COR-L47 (cell line): ENCODE measurements at regions not wholly inside any gene's neighbourhood (a gene's known extent, or its start where the extent isn't known, plus 50 kb on each side); places are given as distances from the start of the nearest gene placed in this dataset.
"Not testable (repeated sequence)": the region's sequence is repeated elsewhere in the genome, so short reads cannot be mapped to it uniquely, and the experiment has no call there.

ENCODE experiments used
- DNase-seq: peaks from one replicate; lab custom pipeline; 2025; lab: John Stamatoyannopoulos, UW

DNA sequence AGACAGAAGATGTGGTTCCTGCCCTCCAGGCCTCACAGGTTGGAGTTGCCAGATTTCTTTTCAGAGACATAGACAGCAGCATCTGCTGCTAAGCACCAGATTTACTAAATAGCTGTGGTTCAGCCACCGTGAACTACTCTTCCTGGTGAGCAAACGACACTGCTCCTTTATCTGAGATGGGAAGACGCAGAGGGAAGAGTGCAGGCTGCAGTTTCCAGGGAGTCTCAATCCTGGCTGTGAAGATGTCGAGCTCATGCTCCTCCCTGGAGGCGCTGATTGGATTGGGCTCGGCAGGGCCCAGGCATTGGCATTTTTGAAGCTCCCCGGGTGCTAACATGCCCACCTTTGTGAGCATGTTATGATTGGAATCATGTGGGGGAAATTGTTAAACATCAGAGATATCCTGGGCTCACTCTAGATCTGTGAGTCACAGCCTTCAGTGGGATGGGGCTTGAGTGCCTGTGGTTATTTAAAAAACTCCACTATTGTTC lies 314.8 kb downstream of the TSN start:
- DNase-seq: no peak

GRCh38 chr2:122072666-122073065 lies 317.2 kb downstream of the TSN start:
- DNase-seq: no peak

GRCh38 chr2:122074201-122074600 lies 318.8 kb downstream of the TSN start:
- no peak for DNase-seq

GRCh38 chr2:122075381-122075780 lies 319.9 kb downstream of the TSN start:
- DNase-seq: no peak

DNA sequence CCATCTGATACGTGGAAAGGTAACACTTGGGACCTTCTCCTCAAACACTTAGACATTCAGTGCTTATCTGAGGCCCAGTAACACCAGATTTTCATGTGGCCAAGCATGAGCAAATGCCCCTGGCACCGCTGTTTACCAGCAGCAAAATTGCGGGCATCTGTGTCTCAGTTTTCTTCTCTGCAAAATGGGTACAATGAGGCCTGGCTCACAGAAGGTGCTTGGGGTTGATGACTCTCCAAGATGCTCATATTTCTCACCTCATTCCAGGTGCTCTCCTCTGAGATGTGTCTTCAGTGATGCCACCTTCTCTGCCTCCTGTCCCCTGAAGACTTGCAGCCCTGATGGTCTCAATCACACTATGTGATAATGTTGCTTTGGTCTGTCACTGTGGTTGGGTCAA lies 321.7 kb downstream of the TSN start:
- no peak for DNase-seq

DNA sequence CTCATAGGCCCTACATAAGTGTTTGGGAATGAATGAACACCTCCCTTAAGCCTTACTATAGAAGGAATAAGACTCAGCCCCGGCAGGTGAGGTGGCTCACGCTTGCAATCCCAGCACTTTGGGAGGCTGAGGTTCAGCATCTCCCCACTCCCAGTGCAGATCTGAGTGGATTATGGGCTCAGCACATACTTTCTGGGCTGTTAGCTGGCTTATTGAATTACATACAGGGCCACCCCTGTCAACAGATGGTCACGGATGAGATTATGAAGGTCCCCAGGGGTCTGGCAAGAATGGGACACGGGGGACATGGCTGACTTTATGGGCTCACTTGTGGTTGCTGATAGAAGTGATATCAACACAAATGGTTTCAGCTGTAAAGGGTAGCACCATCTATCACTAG lies 322.3 kb downstream of the TSN start:
- no peak for DNase-seq

DNA sequence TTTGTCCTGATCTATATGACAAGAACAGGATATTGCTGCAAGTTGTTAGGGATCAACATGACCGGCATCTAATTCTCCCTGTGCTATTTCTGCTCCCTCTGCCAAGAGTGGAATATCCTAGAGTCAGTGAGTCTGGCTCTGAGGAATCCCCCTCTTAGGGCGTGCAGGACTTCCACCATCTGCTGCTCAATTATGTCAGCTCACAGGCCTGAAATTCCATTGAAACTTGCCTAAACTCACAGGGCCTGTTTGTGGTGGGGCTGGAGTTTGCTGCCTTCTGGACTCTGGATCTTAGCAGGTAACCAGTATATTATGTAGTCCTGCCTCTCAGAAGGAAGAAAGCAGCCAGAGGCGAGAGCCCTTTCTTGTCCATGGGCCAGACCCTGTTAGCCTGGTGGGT lies 323.0 kb downstream of the TSN start:
- no peak for DNase-seq

DNA sequence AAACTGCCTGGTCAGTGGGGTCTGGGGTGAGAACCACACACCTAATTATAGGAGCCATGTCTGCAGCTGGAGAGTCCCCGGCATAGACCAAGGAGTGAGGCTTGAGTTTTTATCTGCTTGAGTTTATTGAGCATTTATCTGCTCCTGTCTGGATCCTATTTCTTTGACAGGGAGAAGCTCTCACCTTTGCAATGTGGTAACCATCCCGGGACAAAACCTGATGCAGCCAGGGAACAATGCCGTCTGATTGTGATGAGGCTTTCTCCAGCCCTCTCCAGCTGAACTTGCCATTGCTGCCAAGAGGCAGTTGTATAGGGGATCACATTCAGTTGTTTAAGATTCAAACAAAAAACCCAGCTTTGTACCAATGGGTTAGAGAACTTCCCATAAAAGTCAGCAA lies 324.4 kb downstream of the TSN start:
- no peak for DNase-seq

GRCh38 chr2:122080316-122080715 lies 324.9 kb downstream of the TSN start:
- no peak for DNase-seq

- no peak for DNase-seq
These were observed 325.4 kb downstream of the TSN start for GRCh38 chr2:122080871-122081270.

GRCh38 chr2:122081751-122082150 lies 326.3 kb downstream of the TSN start:
- no peak for DNase-seq

- DNase-seq: no peak
These were observed 328.0 kb downstream of the TSN start for GRCh38 chr2:122083256-122084048.

DNA sequence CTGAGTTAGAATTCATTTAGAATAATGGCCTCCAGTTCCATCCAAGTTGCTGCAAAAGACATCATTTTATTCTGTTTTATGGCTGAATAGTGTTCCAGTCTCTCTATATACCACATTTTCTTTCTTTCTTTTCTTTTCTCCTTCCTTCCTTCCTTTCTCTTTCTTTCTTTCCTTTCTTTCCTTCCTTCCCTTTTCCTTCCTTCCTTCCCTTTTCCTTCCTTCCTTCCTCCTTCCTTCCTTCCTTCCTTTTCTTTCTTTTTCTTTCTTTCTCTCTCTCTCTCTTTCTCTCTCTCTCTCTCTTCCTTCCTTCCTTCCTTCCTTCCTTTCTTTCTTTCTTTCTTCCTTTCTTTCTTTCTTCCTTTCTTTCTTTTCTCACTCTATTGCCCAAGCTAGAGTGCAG lies 330.2 kb downstream of the TSN start:
- DNase-seq: not testable (repeated sequence)

- no peak for DNase-seq
These were observed 339.1 kb downstream of the TSN start for GRCh38 chr2:122094557-122094956.

DNA sequence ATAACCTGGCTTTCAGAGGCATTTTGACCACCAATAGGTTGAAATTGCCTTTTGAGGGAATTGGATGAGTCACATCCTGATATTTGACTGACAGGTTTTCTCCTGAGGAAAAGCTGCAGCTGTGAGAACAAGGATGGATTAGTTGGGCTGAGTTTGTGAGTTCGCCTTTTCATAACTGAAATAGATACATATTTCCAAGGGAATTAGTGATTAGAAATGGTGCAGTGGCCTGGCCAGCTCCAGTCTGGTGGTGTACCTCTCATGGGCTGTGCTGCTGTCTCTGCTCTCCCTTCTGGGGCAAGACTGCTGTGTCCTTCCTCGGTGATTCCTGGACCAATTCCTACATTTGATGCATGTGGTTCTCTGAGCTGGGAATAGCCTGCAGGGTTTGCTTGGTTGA lies 341.3 kb downstream of the TSN start:
- no peak for DNase-seq

DNA sequence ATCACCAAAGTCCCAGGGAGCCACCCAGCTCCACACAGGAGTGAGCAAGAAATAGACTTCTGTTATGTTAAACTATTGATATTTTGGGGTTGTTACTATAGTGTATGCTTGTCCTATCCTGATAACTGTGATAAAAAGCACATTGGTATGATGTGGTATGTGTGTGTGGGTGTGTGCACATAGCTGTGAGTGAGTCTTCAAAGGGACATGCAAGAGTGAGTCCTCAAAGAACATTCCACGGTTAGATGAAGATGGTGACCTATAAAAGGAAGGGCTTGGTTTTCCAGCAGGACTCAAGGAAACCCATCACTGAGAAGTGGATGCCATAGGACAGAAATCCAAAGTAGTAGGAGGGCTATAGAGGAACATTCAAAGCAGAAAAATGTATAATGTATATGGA lies 342.9 kb downstream of the TSN start:
- DNase-seq: no peak

DNA sequence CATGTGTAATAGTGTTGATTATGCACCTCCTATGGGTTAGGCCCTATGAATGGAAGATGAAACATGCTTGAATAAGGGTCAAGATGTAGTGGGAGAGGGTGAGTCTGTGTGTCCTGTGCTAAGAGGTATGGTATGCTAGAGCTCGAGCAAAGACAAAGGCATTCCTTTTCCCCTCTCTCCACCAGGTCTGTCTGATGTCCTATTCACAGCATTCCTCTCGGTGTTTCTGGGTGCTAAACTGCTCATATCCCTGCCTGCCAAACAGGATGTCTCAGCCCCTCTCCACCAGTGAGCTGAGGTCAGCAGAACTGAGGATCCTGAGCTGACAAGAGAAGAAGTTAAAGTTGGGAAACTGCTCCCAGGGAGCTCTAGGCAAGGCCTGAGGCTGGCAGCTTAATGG lies 344.9 kb downstream of the TSN start:
- no peak for DNase-seq

GRCh38 chr2:122100756-122101155 lies 345.3 kb downstream of the TSN start:
- DNase-seq: no peak

- DNase-seq: no peak
These were observed 345.9 kb downstream of the TSN start for GRCh38 chr2:122101319-122101718.

DNA sequence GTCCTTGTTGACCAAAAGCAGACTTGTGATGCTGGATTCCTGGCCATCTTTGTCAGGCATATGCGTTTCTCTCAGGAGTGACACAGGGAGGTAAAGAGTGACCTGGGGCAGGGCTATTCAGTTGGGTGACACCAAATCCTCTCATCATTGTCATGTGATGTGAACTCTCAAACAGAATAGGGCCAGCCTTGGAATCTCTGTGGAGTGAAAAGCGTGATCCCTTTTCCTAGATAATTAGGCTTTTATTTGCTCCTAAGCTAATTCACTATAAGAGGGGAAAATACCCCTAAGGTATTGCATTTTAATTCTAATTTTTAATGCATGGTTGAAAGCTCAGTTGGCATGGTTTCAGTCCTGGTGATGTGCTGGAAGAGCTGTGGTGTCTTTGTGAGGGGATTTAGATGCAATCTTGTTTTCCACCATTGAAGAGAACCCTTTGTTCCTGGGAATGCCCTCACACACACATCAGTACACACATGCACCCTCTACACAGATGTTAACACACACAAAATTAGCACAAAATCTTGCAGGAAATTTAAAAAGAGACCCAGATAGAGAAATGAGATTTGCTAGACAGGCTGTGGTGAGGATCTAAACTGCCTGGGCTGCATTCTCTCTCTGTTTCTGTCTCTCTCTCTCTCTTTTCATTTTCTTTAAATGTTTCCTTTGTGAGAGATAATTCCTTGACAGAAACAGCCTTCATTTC lies 349.9 kb downstream of the TSN start:
- DNase-seq: no peak

DNA sequence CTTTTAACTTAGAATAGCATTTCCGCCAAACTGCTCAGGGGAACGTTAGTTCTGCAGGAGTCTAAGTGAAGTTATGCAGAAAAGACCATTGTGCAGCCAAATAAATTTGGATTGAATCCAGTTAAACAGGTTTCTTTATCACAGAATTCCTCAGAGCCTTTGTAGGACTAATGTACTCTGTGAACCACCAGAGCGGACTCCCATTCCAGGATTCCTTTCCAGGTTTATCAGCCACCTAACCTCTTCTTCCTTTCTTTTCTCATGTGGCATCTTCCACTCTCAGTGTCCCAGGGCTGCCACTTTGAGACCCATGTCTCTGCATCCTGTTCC lies 350.4 kb downstream of the TSN start:
- DNase-seq: no peak

- DNase-seq: no peak
These were observed 352.7 kb downstream of the TSN start for GRCh38 chr2:122108186-122108585.

GRCh38 chr2:122112216-122113005 lies 357.0 kb downstream of the TSN start:
- no peak for DNase-seq
